CD8-positive, alpha-beta memory T cell (primary cell): ENCODE measurements at regions not wholly inside any gene's neighbourhood (a gene's known extent, or its start where the extent isn't known, plus 50 kb on each side); places are given as distances from the start of the nearest gene placed in this dataset.

Source experiments
- CTCF ChIA-PET: fragments of 350-600 bp; sonication (Branson Sonifier 250); formaldehyde crosslinking; loops from one replicate; lab custom pipeline; 2021; ENCODE audit warnings: antibody characterized with exemption; lab: Charles Lee
- POLR2A ChIA-PET: fragments of 350-600 bp; sonication (Branson Sonifier 250); formaldehyde crosslinking; loops from one replicate; lab custom pipeline; 2021; ENCODE audit warnings: antibody characterized with exemption; lab: Charles Lee
- DNase-seq, 5 donors: peaks; one replicate each; pipeline versions ENCODE4 v3.0.0 to v3.0.0-alpha.2; 2020 to 2022; ENCODE audit warnings: mixed read lengths in 1 of 5
- H3K27ac ChIP-seq: one replicate; pipeline ENCODE4 v1.7.0; 2013; ENCODE audit warnings: low read depth, mild to moderate bottlenecking, low read length, moderate library complexity
- H3K27me3 ChIP-seq: 2 replicates; pipeline ENCODE4 v1.7.0; 2013; ENCODE audit warnings: low read length, mild to moderate bottlenecking; ENCODE audit not compliant: insufficient read depth, poor library complexity, severe bottlenecking
- H3K36me3 ChIP-seq: 2 replicates; pipeline ENCODE4 v1.7.0; 2013; ENCODE audit warnings: mild to moderate bottlenecking, low read length, moderate library complexity; ENCODE audit not compliant: insufficient read depth
- H3K4me1 ChIP-seq: 2 replicates; pipeline ENCODE4 v1.7.0; 2013; ENCODE audit warnings: mild to moderate bottlenecking, low read length, moderate library complexity; ENCODE audit not compliant: insufficient read depth
- H3K4me3 ChIP-seq: 2 replicates; pipeline ENCODE4 v1.7.0; 2013; ENCODE audit warnings: mild to moderate bottlenecking, low read length
- H3K9me3 ChIP-seq: 2 replicates; pipeline ENCODE4 v1.7.0; 2013; ENCODE audit warnings: mild to moderate bottlenecking, low read length
- H3K27ac Mint-ChIP-seq, 8 donors: one replicate each; pipeline ENCODE4 v1.8.0; 2020 to 2021; ENCODE audit warnings: mixed read lengths in 8 of 8, mild to moderate bottlenecking in 6 of 8, inconsistent platforms in 3 of 8, moderate library complexity in 3 of 8
- H3K27me3 Mint-ChIP-seq, 2 donors: one replicate each; pipeline ENCODE4 v1.8.0; 2020 to 2021; ENCODE audit warnings: mixed read lengths in 2 of 2, mild to moderate bottlenecking in 1 of 2, moderate library complexity in 1 of 2
- H3K36me3 Mint-ChIP-seq, 3 donors: one replicate each; pipeline ENCODE4 v1.8.0; 2020 to 2021; ENCODE audit warnings: mixed read lengths in 3 of 3, inconsistent platforms in 1 of 3, mild to moderate bottlenecking in 1 of 3
- H3K4me1 Mint-ChIP-seq, 3 donors: one replicate each; pipeline ENCODE4 v1.8.0; 2020 to 2021; ENCODE audit warnings: mixed read lengths in 3 of 3, inconsistent platforms in 1 of 3, mild to moderate bottlenecking in 1 of 3
- H3K4me3 Mint-ChIP-seq, 7 donors: one replicate each; pipeline ENCODE4 v1.8.0; 2020 to 2021; ENCODE audit warnings: mixed read lengths in 7 of 7, mild to moderate bottlenecking in 6 of 7, moderate library complexity in 4 of 7, inconsistent platforms in 2 of 7
- H3K9me3 Mint-ChIP-seq, 5 donors: one replicate each; pipeline ENCODE4 v1.8.0; 2020 to 2022; ENCODE audit warnings: mixed read lengths in 5 of 5, mild to moderate bottlenecking in 3 of 5, moderate library complexity in 2 of 5, inconsistent platforms in 1 of 5

DNA sequence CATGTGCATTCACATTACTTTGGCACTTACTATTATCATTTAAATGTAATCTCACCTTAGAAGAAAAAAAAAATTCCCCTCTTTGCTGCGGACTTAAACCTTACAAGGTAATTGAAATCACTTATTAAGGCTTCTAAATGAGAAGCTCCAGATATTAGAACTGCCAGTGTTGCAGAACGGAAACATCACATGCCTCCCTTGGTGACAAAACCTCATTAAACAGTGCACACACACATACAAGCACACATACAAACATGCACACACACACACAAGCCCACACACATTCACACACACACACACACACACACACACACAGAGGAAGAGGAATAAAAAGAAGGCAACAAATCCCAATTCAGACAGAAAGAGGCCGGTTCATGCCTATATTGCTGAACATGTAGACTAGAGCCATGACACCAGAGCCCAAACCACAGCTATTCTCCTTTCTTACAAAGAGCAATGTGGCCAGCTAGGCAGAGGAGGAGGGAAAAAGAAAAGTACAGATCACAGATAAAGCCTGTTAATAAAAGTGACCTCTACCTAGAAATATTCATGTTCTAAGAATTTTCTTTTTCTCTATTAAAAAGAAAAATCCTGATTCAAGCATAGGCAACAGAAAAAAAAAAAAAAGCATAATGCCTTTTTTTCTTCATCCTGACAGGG, 405.2 kb upstream of the FLRT2 start:
- Histone ChIP-seq H3K9me3 (no peaks in the 10 kb centered on the region), H3K27me3 (no peaks in the 10 kb centered on the region), H3K36me3 (no peaks in the 10 kb centered on the region), H3K4me3 (no peak overlapping the region), H3K4me1 (no peaks in the 10 kb centered on the region), H3K27ac (no peak overlapping the region)
- CTCF ChIA-PET, result no interaction called here
- H3K27me3 Mint-ChIP-seq, result no peaks in the 10 kb centered on the region
- peaks cover 7 to 42% (median 9%) of the 10 kb centered on the region in 5 donors for H3K9me3 Mint-ChIP-seq
- POLR2A ChIA-PET, result no interaction called here
- no peak overlapping the region for H3K27ac Mint-ChIP-seq
- no peaks in the 10 kb centered on the region for H3K4me1 Mint-ChIP-seq
- no peaks in the 10 kb centered on the region for H3K36me3 Mint-ChIP-seq
- H3K4me3 Mint-ChIP-seq, result no peak overlapping the region
- DNase-seq, result no peak

DNA sequence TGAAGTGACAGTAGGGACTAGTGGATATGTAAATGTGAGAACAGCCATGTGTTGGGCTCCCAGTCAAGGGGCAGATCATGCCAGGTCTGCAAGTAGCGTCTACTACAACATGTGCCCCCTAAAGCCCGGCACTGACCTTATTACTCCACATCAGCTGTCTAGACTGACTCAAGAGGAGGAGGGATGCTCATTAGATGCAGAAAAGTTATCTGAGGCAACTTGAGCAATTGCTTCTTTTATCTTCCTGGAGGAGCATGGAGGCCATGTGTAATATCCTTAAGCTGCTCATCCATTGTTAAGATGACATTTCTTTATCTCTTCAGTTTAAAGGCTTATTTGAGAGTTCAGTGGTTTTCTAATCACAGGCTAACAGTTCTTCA, 404.7 kb upstream of the FLRT2 start:
- CTCF ChIA-PET, result no interaction called here
- POLR2A ChIA-PET, result no interaction called here
- no peaks in the 10 kb centered on the region for H3K4me1 Mint-ChIP-seq
- Histone ChIP-seq H3K27ac (no peak overlapping the region), H3K27me3 (no peaks in the 10 kb centered on the region), H3K4me1 (no peaks in the 10 kb centered on the region), H3K36me3 (no peaks in the 10 kb centered on the region), H3K9me3 (no peaks in the 10 kb centered on the region), H3K4me3 (no peak overlapping the region)
- no peak overlapping the region for H3K4me3 Mint-ChIP-seq
- H3K9me3 Mint-ChIP-seq, result peaks cover 7 to 42% (median 9%) of the 10 kb centered on the region in 5 donors
- no peak overlapping the region for H3K27ac Mint-ChIP-seq
- no peak for DNase-seq
- H3K36me3 Mint-ChIP-seq, result no peaks in the 10 kb centered on the region
- H3K27me3 Mint-ChIP-seq, result no peaks in the 10 kb centered on the region

DNA sequence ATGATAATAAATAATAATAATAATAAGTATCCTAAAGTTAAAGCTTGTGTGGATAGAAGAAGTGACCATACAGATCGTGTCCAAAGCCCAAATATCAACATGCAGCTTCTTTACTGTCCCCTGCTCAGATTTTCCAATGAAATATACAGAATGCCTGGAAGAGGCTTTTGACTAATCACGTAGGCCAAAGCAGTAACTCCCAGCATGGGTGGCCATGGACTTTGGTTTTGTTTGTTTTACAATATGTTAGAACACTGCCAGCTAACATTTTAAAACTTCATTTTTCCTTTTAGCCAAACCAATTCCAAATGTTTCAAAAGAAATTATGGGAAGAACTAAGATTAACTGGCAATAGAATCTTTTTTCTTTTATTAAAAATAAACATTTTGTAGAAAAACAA, 400.0 kb upstream of the FLRT2 start:
- H3K27ac Mint-ChIP-seq, result no peak overlapping the region
- H3K9me3 Mint-ChIP-seq, result peaks cover 2 to 41% (median 12%) of the 10 kb centered on the region in 5 donors
- no peaks in the 10 kb centered on the region for H3K4me1 Mint-ChIP-seq
- H3K27me3 Mint-ChIP-seq, result no peaks in the 10 kb centered on the region
- Histone ChIP-seq H3K27ac (no peak overlapping the region), H3K4me3 (no peak overlapping the region), H3K9me3 (no peaks in the 10 kb centered on the region), H3K4me1 (no peaks in the 10 kb centered on the region), H3K36me3 (no peaks in the 10 kb centered on the region), H3K27me3 (no peaks in the 10 kb centered on the region)
- POLR2A ChIA-PET, result no interaction called here
- CTCF ChIA-PET, result no interaction called here
- H3K4me3 Mint-ChIP-seq, result no peak overlapping the region
- no peak for DNase-seq
- no peaks in the 10 kb centered on the region for H3K36me3 Mint-ChIP-seq

DNA sequence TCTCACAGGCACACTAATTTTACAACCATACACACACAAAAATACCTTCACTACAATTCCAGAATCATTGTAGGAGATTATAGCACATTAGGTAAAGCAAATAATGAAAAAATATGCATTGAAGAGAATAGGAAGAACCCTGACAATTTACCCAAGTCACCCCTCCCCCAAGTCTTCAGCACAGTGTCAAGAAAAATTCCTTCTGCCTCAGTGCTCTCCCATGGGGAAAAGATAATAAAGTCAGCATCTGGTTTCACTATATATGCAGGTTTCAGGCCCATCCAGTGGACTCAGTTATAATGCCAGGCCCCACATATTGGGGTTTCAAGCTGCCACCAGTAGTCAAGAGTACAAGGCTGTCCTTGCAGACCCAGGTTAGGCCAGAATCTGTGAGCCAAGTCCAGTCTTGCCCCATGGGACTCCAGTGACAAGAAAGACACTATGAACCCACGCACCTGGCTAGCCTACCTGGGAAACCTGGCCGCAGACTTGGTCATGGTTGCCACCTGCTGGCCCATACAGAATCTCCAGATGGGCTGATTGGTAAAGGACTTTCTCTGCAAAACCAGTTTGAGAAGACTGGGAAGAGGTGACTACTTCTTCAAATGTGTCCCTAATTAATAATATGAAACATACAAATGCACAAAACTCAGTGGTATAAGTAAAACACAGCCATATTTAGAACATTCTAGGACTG, 398.6 kb upstream of the FLRT2 start:
- CTCF ChIA-PET, result no interaction called here

DNA sequence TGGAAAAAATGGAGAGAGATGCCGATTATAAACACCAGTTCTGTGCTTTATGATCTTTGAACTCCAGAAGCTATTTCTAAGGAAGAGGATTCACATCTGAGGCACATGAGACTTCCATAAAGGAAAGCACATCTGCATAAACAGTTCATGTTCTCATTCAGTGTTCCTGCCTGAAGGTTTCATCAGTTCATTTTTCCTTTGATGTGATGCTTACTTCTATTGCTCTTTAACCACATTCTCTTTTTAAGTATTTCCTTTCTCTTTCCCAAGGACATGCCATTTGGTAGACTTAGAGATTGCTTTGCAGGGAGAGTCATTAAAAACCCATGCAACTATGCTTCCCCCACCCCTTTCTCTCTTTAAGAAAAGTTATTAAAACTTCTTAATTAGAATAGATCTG, 387.0 kb upstream of the FLRT2 start:
- no peak overlapping the region for H3K4me3 Mint-ChIP-seq

More for the DNA sequence above, 398.6 kb upstream of the FLRT2 start:
- Mint-ChIP-seq H3K36me3 (no peaks in the 10 kb centered on the region), H3K27me3 (no peaks in the 10 kb centered on the region), H3K9me3 (peaks cover 2 to 41% (median 12%) of the 10 kb centered on the region in 5 donors), H3K4me3 (no peak overlapping the region), H3K27ac (no peak overlapping the region), H3K4me1 (no peaks in the 10 kb centered on the region)
- no peak overlapping the region for H3K4me3 ChIP-seq
- DNase-seq, result no peak
- no peaks in the 10 kb centered on the region for H3K4me1 ChIP-seq
- no peaks in the 10 kb centered on the region for H3K9me3 ChIP-seq
- H3K27me3 ChIP-seq, result no peaks in the 10 kb centered on the region
- no peaks in the 10 kb centered on the region for H3K36me3 ChIP-seq
- POLR2A ChIA-PET, result no interaction called here
- no peak overlapping the region for H3K27ac ChIP-seq

DNA sequence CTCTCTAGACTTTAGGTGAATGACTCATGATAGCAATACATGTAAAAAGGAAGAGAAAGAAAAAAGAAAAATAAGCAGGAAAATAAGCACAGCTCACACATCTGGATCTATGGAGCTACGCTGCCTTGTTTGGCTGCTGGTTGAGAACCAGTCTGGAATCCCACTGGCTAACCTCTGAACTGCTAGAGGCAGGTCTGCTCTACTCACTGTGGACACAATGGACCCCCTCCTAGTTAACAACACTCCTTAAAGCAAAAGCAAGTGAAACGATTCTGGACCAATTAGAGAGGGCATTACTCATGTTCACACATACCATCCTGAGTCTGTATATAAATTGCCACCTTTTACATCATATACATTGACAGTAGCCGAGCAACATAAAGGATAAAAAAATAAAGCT, 383.2 kb upstream of the FLRT2 start:
- no peak for DNase-seq
- no peaks in the 10 kb centered on the region for H3K36me3 ChIP-seq
- Mint-ChIP-seq H3K36me3 (no peaks in the 10 kb centered on the region), H3K27me3 (no peaks in the 10 kb centered on the region), H3K4me1 (no peaks in the 10 kb centered on the region), H3K4me3 (no peak overlapping the region), H3K27ac (no peak overlapping the region), H3K9me3 (peaks cover 2 to 23% (median 18%) of the 10 kb centered on the region in 5 donors)
- no peak overlapping the region for H3K4me3 ChIP-seq
- H3K4me1 ChIP-seq, result no peaks in the 10 kb centered on the region
- no peak overlapping the region for H3K27ac ChIP-seq
- no peaks in the 10 kb centered on the region for H3K27me3 ChIP-seq
- ChIA-PET POLR2A (no interaction called here), CTCF (no interaction called here)
- no peaks in the 10 kb centered on the region for H3K9me3 ChIP-seq

More for the DNA sequence above, 387.0 kb upstream of the FLRT2 start:
- no peaks in the 10 kb centered on the region for H3K27me3 ChIP-seq
- ChIA-PET POLR2A (no interaction called here), CTCF (no interaction called here)
- no peaks in the 10 kb centered on the region for H3K36me3 ChIP-seq
- H3K27ac Mint-ChIP-seq, result no peak overlapping the region
- H3K9me3 Mint-ChIP-seq, result peaks cover 3 to 22% (median 18%) of the 10 kb centered on the region in 5 donors
- no peak for DNase-seq
- no peak overlapping the region for H3K4me3 ChIP-seq
- H3K36me3 Mint-ChIP-seq, result no peaks in the 10 kb centered on the region
- H3K27me3 Mint-ChIP-seq, result no peaks in the 10 kb centered on the region
- no peaks in the 10 kb centered on the region for H3K4me1 ChIP-seq
- no peaks in the 10 kb centered on the region for H3K9me3 ChIP-seq
- H3K27ac ChIP-seq, result no peak overlapping the region
- no peaks in the 10 kb centered on the region for H3K4me1 Mint-ChIP-seq

DNA sequence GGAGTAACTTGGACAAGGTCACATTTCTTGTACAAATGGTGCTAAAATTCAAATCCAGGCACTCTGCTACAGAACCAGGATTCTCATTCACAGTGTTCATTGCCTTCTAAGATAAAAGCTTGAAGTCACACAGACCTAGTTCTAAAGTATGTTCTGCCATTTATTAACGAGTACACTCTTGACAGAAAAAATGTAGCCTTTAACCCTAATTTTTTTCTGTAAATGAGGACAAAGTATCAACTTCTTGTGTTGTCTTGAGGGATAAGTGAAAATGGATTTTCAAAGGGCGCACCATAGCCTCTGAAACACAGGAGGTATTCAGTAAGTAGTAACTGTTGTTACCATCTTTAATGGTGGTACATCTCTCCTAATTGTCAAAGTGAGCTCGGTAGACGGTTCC, 379.8 kb upstream of the FLRT2 start:
- Histone ChIP-seq H3K36me3 (no peaks in the 10 kb centered on the region), H3K9me3 (no peaks in the 10 kb centered on the region), H3K4me1 (no peaks in the 10 kb centered on the region), H3K27ac (no peak overlapping the region), H3K27me3 (no peaks in the 10 kb centered on the region), H3K4me3 (no peak overlapping the region)
- DNase-seq, result no peak
- POLR2A ChIA-PET, result no interaction called here
- peaks cover 2 to 33% (median 17%) of the 10 kb centered on the region in 5 donors for H3K9me3 Mint-ChIP-seq
- no peaks in the 10 kb centered on the region for H3K36me3 Mint-ChIP-seq
- no peaks in the 10 kb centered on the region for H3K27me3 Mint-ChIP-seq
- CTCF ChIA-PET, result no interaction called here
- no peaks in the 10 kb centered on the region for H3K4me1 Mint-ChIP-seq
- no peak overlapping the region for H3K27ac Mint-ChIP-seq
- no peak overlapping the region for H3K4me3 Mint-ChIP-seq

DNA sequence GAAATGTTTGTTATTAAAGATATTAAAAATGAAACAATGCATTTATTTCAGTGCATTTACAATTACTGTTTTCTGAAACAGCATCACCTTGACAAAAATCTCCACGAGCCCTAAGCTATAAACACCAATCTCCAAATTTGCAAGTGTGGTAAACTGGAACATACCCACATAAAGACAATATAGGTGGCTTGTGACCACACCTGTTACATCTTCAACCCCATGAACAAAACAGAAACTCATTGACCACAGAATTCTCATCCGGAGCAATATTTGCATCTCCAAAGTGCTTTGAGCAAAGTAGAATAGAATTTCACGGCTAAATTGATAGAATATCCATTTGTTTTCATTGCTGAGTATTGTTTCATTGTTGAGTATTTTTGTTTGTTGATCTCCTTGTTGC, 375.2 kb upstream of the FLRT2 start:
- CTCF ChIA-PET, result no interaction called here
- H3K36me3 ChIP-seq, result no peaks in the 10 kb centered on the region
- no peak overlapping the region for H3K27ac ChIP-seq
- no peak for DNase-seq
- no peaks in the 10 kb centered on the region for H3K27me3 ChIP-seq
- Mint-ChIP-seq H3K27ac (no peak overlapping the region), H3K9me3 (peaks cover 0 to 40% (median 10%) of the 10 kb centered on the region in 5 donors), H3K27me3 (no peaks in the 10 kb centered on the region), H3K4me3 (no peak overlapping the region), H3K4me1 (no peaks in the 10 kb centered on the region), H3K36me3 (no peaks in the 10 kb centered on the region)
- POLR2A ChIA-PET, result no interaction called here
- no peaks in the 10 kb centered on the region for H3K9me3 ChIP-seq
- H3K4me1 ChIP-seq, result no peaks in the 10 kb centered on the region
- H3K4me3 ChIP-seq, result no peak overlapping the region
